Stimulated activated CD8-positive, alpha-beta memory T cell treated with anti-CD3 and anti-CD28 coated beads, Interleukin-7, amount 100 ng/mL, for 1 hour (primary cell): ENCODE measurements at regions not wholly inside any gene's neighbourhood (a gene's known extent, or its start where the extent isn't known, plus 50 kb on each side); places are given as distances from the start of the nearest gene placed in this dataset.

Experiments used
- DNase-seq, 2 donors: peaks; one replicate each; pipeline ENCODE4 v3.0.0-alpha.2; 2020; ENCODE audit warnings: low read depth in 2 of 2

- no peak for DNase-seq
These were observed 440.3 kb upstream of the RGS6 start for GRCh38 chr14:71491931-71492330.

- DNase-seq, result no peak
These were observed 439.9 kb upstream of the RGS6 start for GRCh38 chr14:71492346-71492745.

- no peak for DNase-seq
These were observed 434.6 kb upstream of the RGS6 start for GRCh38 chr14:71497645-71498086.

- no peak for DNase-seq
These were observed 434.0 kb upstream of the RGS6 start for GRCh38 chr14:71498212-71498611.

- no peak for DNase-seq
These were observed 433.2 kb upstream of the RGS6 start for GRCh38 chr14:71499018-71499417.

GRCh38 chr14:71507681-71508080, 424.5 kb upstream of the RGS6 start:
- no peak for DNase-seq

- no peak for DNase-seq
These were observed 423.3 kb upstream of the RGS6 start for GRCh38 chr14:71508901-71509300.

GRCh38 chr14:71511152-71511551, 421.1 kb upstream of the RGS6 start:
- no peak for DNase-seq

- DNase-seq, result no peak
These were observed 417.0 kb upstream of the RGS6 start for GRCh38 chr14:71514941-71515919.

- no peak for DNase-seq
These were observed 410.7 kb upstream of the RGS6 start for GRCh38 chr14:71521238-71522135.

- no peak for DNase-seq
These were observed 408.5 kb upstream of the RGS6 start for GRCh38 chr14:71523630-71524319.

- no peak for DNase-seq
These were observed 407.8 kb upstream of the RGS6 start for GRCh38 chr14:71524320-71524982.

GRCh38 chr14:71525663-71526221, 406.5 kb upstream of the RGS6 start:
- no peak for DNase-seq

GRCh38 chr14:71526388-71526787, 405.8 kb upstream of the RGS6 start:
- DNase-seq, result no peak

GRCh38 chr14:71527838-71528237, 404.4 kb upstream of the RGS6 start:
- no peak for DNase-seq

GRCh38 chr14:71529848-71530247, 402.4 kb upstream of the RGS6 start:
- DNase-seq, result no peak

GRCh38 chr14:71532344-71532743, 399.9 kb upstream of the RGS6 start:
- no peak for DNase-seq

- DNase-seq, result no peak
These were observed 399.4 kb upstream of the RGS6 start for GRCh38 chr14:71532790-71533189.

- DNase-seq, result no peak
These were observed 398.8 kb upstream of the RGS6 start for GRCh38 chr14:71533390-71533789.

- DNase-seq, result no peak
These were observed 398.4 kb upstream of the RGS6 start for GRCh38 chr14:71533800-71534199.

GRCh38 chr14:71534506-71534905, 397.7 kb upstream of the RGS6 start:
- DNase-seq, result no peak
